ENCODE measurements at regions not wholly inside any gene's neighbourhood (a gene's known extent, or its start where the extent isn't known, plus 50 kb on each side); places are given as distances from the start of the nearest gene placed in this dataset.
"Not testable (repeated sequence)": the region's sequence is repeated elsewhere in the genome, so short reads cannot be mapped to it uniquely, and the experiment has no call there.

- DNase-seq (ENCODE audit: low spot score in 2 of 2) = no peak
- intact Hi-C loops (cut with DNase I; ENCODE audit: low total_unique reads) = no loop called here
- H3K4me3 ChIP-seq (ENCODE audit: low read depth, poor library complexity, severe bottlenecking) = no peak overlapping the region
- 79 to 81% methylated on average over 4 of the region's 4 CpGs for WGBS, 2 donors
- TF ChIP-seq POLR2A (IDR thresholded peaks at IDR 0.05) (no peak), CTCF (IDR thresholded peaks at IDR 0.05) (no peak)
Observed at GRCh38 chr10:80957161-80957560, 419.5 kb downstream of the SH2D4B start.

- H3K4me3 ChIP-seq (ENCODE audit: low read depth, poor library complexity, severe bottlenecking) = no peak overlapping the region
- 46 to 59% methylated on average over 2 of the region's 2 CpGs for WGBS, 2 donors
- intact Hi-C loops (cut with DNase I; ENCODE audit: low total_unique reads) = no loop called here
- DNase-seq (ENCODE audit: low spot score in 2 of 2) = no peak
- TF ChIP-seq CTCF (IDR thresholded peaks at IDR 0.05) = no peak
- TF ChIP-seq POLR2A (IDR thresholded peaks at IDR 0.05) = no peak
Observed at GRCh38 chr10:80964179-80964578, 426.5 kb downstream of the SH2D4B start.

GRCh38 chr10:80964955-80965614, 427.4 kb downstream of the SH2D4B start:
- intact Hi-C loops (cut with DNase I; ENCODE audit: low total_unique reads) = no loop called here
- H3K4me3 ChIP-seq (ENCODE audit: low read depth, poor library complexity, severe bottlenecking) = no peak overlapping the region
- WGBS, 2 donors = 59 to 66% methylated on average over 3 of the region's 3 CpGs
- TF ChIP-seq POLR2A (IDR thresholded peaks at IDR 0.05) (no peak), CTCF (IDR thresholded peaks at IDR 0.05) (no peak)
- no peak for DNase-seq (ENCODE audit: low spot score in 2 of 2)

GRCh38 chr10:80966326-80966986, 428.8 kb downstream of the SH2D4B start:
- DNase-seq (ENCODE audit: low spot score in 2 of 2) = no peak
- TF ChIP-seq CTCF (IDR thresholded peaks at IDR 0.05) (no peak), POLR2A (IDR thresholded peaks at IDR 0.05) (no peak)
- no peak overlapping the region for H3K4me3 ChIP-seq (ENCODE audit: low read depth, poor library complexity, severe bottlenecking)
- WGBS, 2 donors = 21 to 23% methylated on average over 3 of the region's 3 CpGs
- intact Hi-C loops (cut with DNase I; ENCODE audit: low total_unique reads) = no loop called here

- intact Hi-C loops (cut with DNase I; ENCODE audit: low total_unique reads); H3K4me3 ChIP-seq (ENCODE audit: low read depth, poor library complexity, severe bottlenecking); DNase-seq (ENCODE audit: low spot score in 2 of 2): not testable (repeated sequence)
- 88% methylated on average over 4 of the region's 4 CpGs for WGBS, 2 donors
Observed at GRCh38 chr10:80967357-80967756, 429.7 kb downstream of the SH2D4B start.

GRCh38 chr10:80968903-80969302, 431.2 kb downstream of the SH2D4B start:
- DNase-seq (ENCODE audit: low spot score in 2 of 2) = no peak
- no peak for TF ChIP-seq POLR2A (IDR thresholded peaks at IDR 0.05)
- TF ChIP-seq CTCF (IDR thresholded peaks at IDR 0.05) = no peak
- H3K4me3 ChIP-seq (ENCODE audit: low read depth, poor library complexity, severe bottlenecking) = no peak overlapping the region
- intact Hi-C loops (cut with DNase I; ENCODE audit: low total_unique reads) = no loop called here

Data from lower leg skin (tissue), 4 donors.